Endothelial cell of umbilical vein (primary cell): ENCODE measurements at regions not wholly inside any gene's neighbourhood (a gene's known extent, or its start where the extent isn't known, plus 50 kb on each side); places are given as distances from the start of the nearest gene placed in this dataset.
"Not testable (repeated sequence)": the region's sequence is repeated elsewhere in the genome, so short reads cannot be mapped to it uniquely, and the experiment has no call there.

Source experiments
- BruUV-seq: library from RNA; stranded (reverse); fragments of 400-500 nt; replicated peaks from 2 replicates; lab custom pipeline; 2021; lab: Mats Ljungman, UMichigan
- CTCF ChIA-PET: fragments of 300-600, 350-600 bp; sonication (Branson Sonifier 250); formaldehyde crosslinking; loops from one replicate; lab custom pipeline; 2021; ENCODE audit warnings: antibody characterized with exemption, inconsistent platforms; lab: Charles Lee
- POLR2A ChIA-PET: fragments of 300-600, 350-600 bp; sonication (Branson Sonifier 250); formaldehyde crosslinking; loops from one replicate; lab custom pipeline; 2021; ENCODE audit warnings: antibody characterized with exemption, inconsistent platforms; lab: Charles Lee
- DNase-seq: peaks from one replicate; pipeline ENCODE4 v3.0.0-alpha.2; 2011; ENCODE audit warnings: low read depth, low spot score
- FAIRE-seq: peaks from 2 replicates; lab custom pipeline; 2011; peaks lifted over from hg19 to GRCh38; lab: Jason Lieb, UNC
- H2AFZ ChIP-seq: 2 replicates; pipeline ENCODE4 v1.6.0; 2012; ENCODE audit warnings: low read depth, low read length, control low read depth, inconsistent platforms
- H3K27ac ChIP-seq: 2 replicates; pipeline ENCODE4 v1.5.1; 2011; ENCODE audit warnings: low read depth, mild to moderate bottlenecking, control low read depth, low read length, moderate library complexity; ENCODE audit not compliant: insufficient read depth
- H3K27me3 ChIP-seq, 2 experiments: 2 replicates each; pipeline versions ENCODE4 v1.6.0 to v1.6.1; 2011; ENCODE audit warnings: low read length in 2 of 2, mixed read lengths in 1 of 2; ENCODE audit not compliant: control insufficient read depth in 2 of 2, insufficient read depth in 2 of 2
- H3K36me3 ChIP-seq, 2 experiments: 2 replicates in 1 of 2; 3 replicates in 1 of 2; pipeline ENCODE4 v1.5.1; 2011; ENCODE audit warnings: low read length in 2 of 2, mild to moderate bottlenecking in 1 of 2, moderate library complexity in 1 of 2; ENCODE audit not compliant: control insufficient read depth in 2 of 2, insufficient read depth in 2 of 2; ENCODE audit errors: extremely low read depth in 1 of 2
- H3K4me1 ChIP-seq: 3 replicates; pipeline ENCODE4 v1.5.1; 2011; ENCODE audit warnings: mild to moderate bottlenecking, low read length; ENCODE audit not compliant: control insufficient read depth, insufficient read depth; ENCODE audit errors: extremely low read depth
- H3K4me2 ChIP-seq: 2 replicates; pipeline ENCODE4 v1.6.1; 2011; ENCODE audit warnings: low read length, control low read depth, mixed read lengths; ENCODE audit not compliant: insufficient read depth
- H3K4me3 ChIP-seq, 3 experiments: fragments of 200-600 bp in 1 of 3; sonication (generic), shearing (Covaris generic) in 1 of 3; replicated peaks in 1 of 3; 2 replicates each; pipeline ENCODE4 v1.5.1; 2011 to 2016; ENCODE audit warnings: control low read depth in 3 of 3, low read length in 3 of 3, mild to moderate bottlenecking in 2 of 3, inconsistent platforms in 1 of 3, low read depth in 1 of 3, moderate library complexity in 1 of 3; ENCODE audit not compliant: insufficient read depth in 1 of 3
- H3K79me2 ChIP-seq: 2 replicates; pipeline ENCODE4 v1.6.0; 2012; ENCODE audit warnings: low read length, inconsistent platforms; ENCODE audit not compliant: control insufficient read depth, insufficient read depth
- H3K9ac ChIP-seq: replicated peaks from 2 replicates; pipeline ENCODE3; 2011; ENCODE audit warnings: low read length, control low read depth; ENCODE audit not compliant: insufficient read depth; ENCODE audit errors: extremely low read depth
- H3K9me1 ChIP-seq: replicated peaks from 3 replicates; pipeline ENCODE4 v1.6.0; 2011; ENCODE audit warnings: mild to moderate bottlenecking, low read length; ENCODE audit not compliant: control insufficient read depth, insufficient read depth; ENCODE audit errors: extremely low read depth
- H3K9me3 ChIP-seq: replicated peaks from 2 replicates; pipeline ENCODE4 v1.5.1; 2012; ENCODE audit warnings: low read length, inconsistent platforms; ENCODE audit not compliant: control insufficient read depth, insufficient read depth
- H4K20me1 ChIP-seq: replicated peaks from 2 replicates; pipeline ENCODE3; 2011; ENCODE audit warnings: mild to moderate bottlenecking, low read length; ENCODE audit not compliant: control insufficient read depth, insufficient read depth; ENCODE audit errors: extremely low read depth
- dilution Hi-C: fragments of 300-500 bp; cut with MboI; formaldehyde crosslinking; loops from one replicate; pipeline ENCODE4 v1.15.0; 2019; ENCODE audit warnings: low sequenced_read_pairs; ENCODE audit not compliant: extremely low pct_ligation_motif_present
- intact Hi-C: fragments of 100-400 bp; cut with micrococcal nuclease; formaldehyde crosslinking; loops from one replicate; pipeline ENCODE4 v1.10.0; 2022
- TF ChIP-seq, protein P1 (sequence below): IDR thresholded peaks from 2 replicates; pipeline ENCODE4 v1.6.1; 2011; ENCODE audit not compliant: insufficient read depth, insufficient read length

- Histone ChIP-seq H3K9me1 (no peaks in the 10 kb centered on the region), H3K9ac (no peak overlapping the region), H3K79me2 (no peaks in the 10 kb centered on the region), H3K4me1 (no peaks in the 10 kb centered on the region), H3K27ac (no peak overlapping the region), H3K27me3 (no peaks in the 10 kb centered on the region), H3K9me3 (peaks cover 43% of the 10 kb centered on the region), H3K4me2 (no peak overlapping the region), H2AFZ (no peak overlapping the region), H3K36me3 (no peaks in the 10 kb centered on the region), H3K4me3 (no peak overlapping the region), H4K20me1 (no peaks in the 10 kb centered on the region)
- dilution Hi-C loops (no loop called here), intact Hi-C loops (no loop called here)
- ChIA-PET CTCF (no interaction called here), POLR2A (no interaction called here)
- FAIRE-seq (no peak), DNase-seq (peak; percentile 2)
- TF ChIP-seq, protein P1, sequence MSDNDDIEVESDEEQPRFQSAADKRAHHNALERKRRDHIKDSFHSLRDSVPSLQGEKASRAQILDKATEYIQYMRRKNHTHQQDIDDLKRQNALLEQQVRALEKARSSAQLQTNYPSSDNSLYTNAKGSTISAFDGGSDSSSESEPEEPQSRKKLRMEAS: no peak
- no TSS peak for BruUV-seq
Measured at GRCh38 chr15:20340331-20340811, 201.2 kb downstream of the GOLGA6L6 start.

GRCh38 chr15:20339086-20339791, 202.4 kb downstream of the GOLGA6L6 start:
- POLR2A ChIA-PET, H3K27ac ChIP-seq, H3K79me2 ChIP-seq, H2AFZ ChIP-seq, H3K4me3 ChIP-seq, H3K4me2 ChIP-seq, FAIRE-seq, H3K36me3 ChIP-seq, BruUV-seq, H4K20me1 ChIP-seq, H3K9me1 ChIP-seq, intact Hi-C loops, H3K27me3 ChIP-seq, H3K9ac ChIP-seq, CTCF ChIA-PET, dilution Hi-C loops, H3K4me1 ChIP-seq: not testable (repeated sequence)
- peak; percentile 3 for DNase-seq
- H3K9me3 ChIP-seq: peaks cover 33% of the 10 kb centered on the region

- H3K36me3 ChIP-seq, H3K27me3 ChIP-seq, POLR2A ChIA-PET, H3K9me1 ChIP-seq, H3K79me2 ChIP-seq, DNase-seq, H3K4me2 ChIP-seq, H2AFZ ChIP-seq, FAIRE-seq, H3K9ac ChIP-seq, H3K4me1 ChIP-seq, intact Hi-C loops, H3K4me3 ChIP-seq, CTCF ChIA-PET, H4K20me1 ChIP-seq, H3K27ac ChIP-seq, BruUV-seq, dilution Hi-C loops: not testable (repeated sequence)
- H3K9me3 ChIP-seq: peaks cover 30% of the 10 kb centered on the region
Measured at GRCh38 chr15:20338671-20339070, 202.9 kb downstream of the GOLGA6L6 start.

DNA sequence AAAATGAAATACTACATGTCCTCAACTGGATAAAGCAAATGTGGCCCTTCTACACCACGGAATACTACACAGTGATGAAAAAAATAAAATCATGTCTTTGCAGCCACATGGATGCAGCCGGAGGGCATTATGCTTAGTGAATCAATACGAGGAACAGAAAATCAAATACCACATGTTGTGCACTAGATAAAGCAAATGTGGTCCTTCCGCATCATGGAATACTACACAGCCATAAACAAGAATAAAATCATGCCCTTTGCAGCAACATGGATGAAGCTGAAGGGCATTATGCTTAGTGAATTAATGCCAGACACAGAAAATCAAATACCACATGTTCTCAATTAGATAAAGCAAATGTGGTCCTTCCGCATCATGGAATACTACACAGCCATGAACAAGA, 204.4 kb downstream of the GOLGA6L6 start:
- H3K36me3 ChIP-seq, dilution Hi-C loops, FAIRE-seq, H3K27ac ChIP-seq, H3K79me2 ChIP-seq, DNase-seq, H2AFZ ChIP-seq, H3K9me1 ChIP-seq, H3K27me3 ChIP-seq, H4K20me1 ChIP-seq, H3K4me1 ChIP-seq, intact Hi-C loops, BruUV-seq, H3K9ac ChIP-seq, POLR2A ChIA-PET, H3K4me3 ChIP-seq, H3K4me2 ChIP-seq, CTCF ChIA-PET: not testable (repeated sequence)
- H3K9me3 ChIP-seq: peaks cover 25% of the 10 kb centered on the region
